Endothelial cell of umbilical vein (primary cell): ENCODE measurements at regions not wholly inside any gene's neighbourhood (a gene's known extent, or its start where the extent isn't known, plus 50 kb on each side); places are given as distances from the start of the nearest gene placed in this dataset.

Source experiments
- BruUV-seq: library from RNA; stranded (reverse); fragments of 400-500 nt; replicated peaks from 2 replicates; lab custom pipeline; 2021; lab: Mats Ljungman, UMichigan
- CTCF ChIA-PET: fragments of 300-600, 350-600 bp; sonication (Branson Sonifier 250); formaldehyde crosslinking; loops from one replicate; lab custom pipeline; 2021; ENCODE audit warnings: antibody characterized with exemption, inconsistent platforms; lab: Charles Lee
- POLR2A ChIA-PET: fragments of 300-600, 350-600 bp; sonication (Branson Sonifier 250); formaldehyde crosslinking; loops from one replicate; lab custom pipeline; 2021; ENCODE audit warnings: antibody characterized with exemption, inconsistent platforms; lab: Charles Lee
- DNase-seq: peaks from one replicate; pipeline ENCODE4 v3.0.0-alpha.2; 2011; ENCODE audit warnings: low read depth, low spot score
- FAIRE-seq: peaks from 2 replicates; lab custom pipeline; 2011; peaks lifted over from hg19 to GRCh38; lab: Jason Lieb, UNC
- H2AFZ ChIP-seq: 2 replicates; pipeline ENCODE4 v1.6.0; 2012; ENCODE audit warnings: low read depth, low read length, control low read depth, inconsistent platforms
- H3K27ac ChIP-seq: 2 replicates; pipeline ENCODE4 v1.5.1; 2011; ENCODE audit warnings: low read depth, mild to moderate bottlenecking, control low read depth, low read length, moderate library complexity; ENCODE audit not compliant: insufficient read depth
- H3K27me3 ChIP-seq, 2 experiments: 2 replicates each; pipeline versions ENCODE4 v1.6.0 to v1.6.1; 2011; ENCODE audit warnings: low read length in 2 of 2, mixed read lengths in 1 of 2; ENCODE audit not compliant: control insufficient read depth in 2 of 2, insufficient read depth in 2 of 2
- H3K36me3 ChIP-seq, 2 experiments: 2 replicates in 1 of 2; 3 replicates in 1 of 2; pipeline ENCODE4 v1.5.1; 2011; ENCODE audit warnings: low read length in 2 of 2, mild to moderate bottlenecking in 1 of 2, moderate library complexity in 1 of 2; ENCODE audit not compliant: control insufficient read depth in 2 of 2, insufficient read depth in 2 of 2; ENCODE audit errors: extremely low read depth in 1 of 2
- H3K4me1 ChIP-seq: 3 replicates; pipeline ENCODE4 v1.5.1; 2011; ENCODE audit warnings: mild to moderate bottlenecking, low read length; ENCODE audit not compliant: control insufficient read depth, insufficient read depth; ENCODE audit errors: extremely low read depth
- H3K4me2 ChIP-seq: 2 replicates; pipeline ENCODE4 v1.6.1; 2011; ENCODE audit warnings: low read length, control low read depth, mixed read lengths; ENCODE audit not compliant: insufficient read depth
- H3K4me3 ChIP-seq, 3 experiments: fragments of 200-600 bp in 1 of 3; sonication (generic), shearing (Covaris generic) in 1 of 3; replicated peaks in 1 of 3; 2 replicates each; pipeline ENCODE4 v1.5.1; 2011 to 2016; ENCODE audit warnings: control low read depth in 3 of 3, low read length in 3 of 3, mild to moderate bottlenecking in 2 of 3, inconsistent platforms in 1 of 3, low read depth in 1 of 3, moderate library complexity in 1 of 3; ENCODE audit not compliant: insufficient read depth in 1 of 3
- H3K79me2 ChIP-seq: 2 replicates; pipeline ENCODE4 v1.6.0; 2012; ENCODE audit warnings: low read length, inconsistent platforms; ENCODE audit not compliant: control insufficient read depth, insufficient read depth
- H3K9ac ChIP-seq: replicated peaks from 2 replicates; pipeline ENCODE3; 2011; ENCODE audit warnings: low read length, control low read depth; ENCODE audit not compliant: insufficient read depth; ENCODE audit errors: extremely low read depth
- H3K9me1 ChIP-seq: replicated peaks from 3 replicates; pipeline ENCODE4 v1.6.0; 2011; ENCODE audit warnings: mild to moderate bottlenecking, low read length; ENCODE audit not compliant: control insufficient read depth, insufficient read depth; ENCODE audit errors: extremely low read depth
- H3K9me3 ChIP-seq: replicated peaks from 2 replicates; pipeline ENCODE4 v1.5.1; 2012; ENCODE audit warnings: low read length, inconsistent platforms; ENCODE audit not compliant: control insufficient read depth, insufficient read depth
- H4K20me1 ChIP-seq: replicated peaks from 2 replicates; pipeline ENCODE3; 2011; ENCODE audit warnings: mild to moderate bottlenecking, low read length; ENCODE audit not compliant: control insufficient read depth, insufficient read depth; ENCODE audit errors: extremely low read depth
- CTCF ChIP-seq, 2 donors: IDR thresholded peaks; 1 replicate in 1 of 2; 2 replicates in 1 of 2; pipeline ENCODE4 v1.5.1; 2011; ENCODE audit warnings: low read length in 2 of 2, mild to moderate bottlenecking in 2 of 2, moderate library complexity in 2 of 2, control low read depth in 1 of 2, inconsistent platforms in 1 of 2, low read depth in 1 of 2; ENCODE audit not compliant: insufficient read depth in 1 of 2; ENCODE audit errors: extremely low read depth in 1 of 2
- EZH2 ChIP-seq: IDR thresholded peaks from 2 replicates; pipeline ENCODE4 v1.6.1; 2012; ENCODE audit warnings: borderline replicate concordance, low read depth, mild to moderate bottlenecking, moderate library complexity, low read length, inconsistent platforms; ENCODE audit not compliant: severe bottlenecking
- FOS ChIP-seq: IDR thresholded peaks from 2 replicates; pipeline ENCODE4 v1.6.1; 2011; ENCODE audit warnings: mild to moderate bottlenecking, low read length, moderate library complexity, borderline replicate concordance; ENCODE audit not compliant: insufficient read depth
- GATA2 ChIP-seq: IDR thresholded peaks from 2 replicates; pipeline ENCODE4 v1.7.0; 2011; ENCODE audit warnings: low read depth, mild to moderate bottlenecking, moderate library complexity, mixed read lengths, low read length; ENCODE audit not compliant: insufficient read length, insufficient read depth
- JUN ChIP-seq: IDR thresholded peaks from 2 replicates; pipeline ENCODE4 v1.6.1; 2011; ENCODE audit warnings: borderline replicate concordance, low read depth; ENCODE audit not compliant: insufficient read length, insufficient read depth
- MAX ChIP-seq: IDR thresholded peaks from 2 replicates; pipeline ENCODE4 v1.6.1; 2011; ENCODE audit not compliant: insufficient read depth, insufficient read length
- MYC ChIP-seq: IDR thresholded peaks from one replicate; pipeline ENCODE4 v1.6.1; 2011; ENCODE audit warnings: mild to moderate bottlenecking, low read depth, low read length
- POLR2A ChIP-seq: IDR thresholded peaks from 2 replicates; pipeline ENCODE4 v1.6.1; 2012; ENCODE audit warnings: low read depth, mild to moderate bottlenecking, control low read depth, low read length
- POLR2AphosphoS5 ChIP-seq: IDR thresholded peaks from 2 replicates; pipeline ENCODE4 v1.6.1; 2012; ENCODE audit warnings: low read depth, mild to moderate bottlenecking, control low read depth, low read length, moderate library complexity; ENCODE audit not compliant: insufficient read depth
- dilution Hi-C: fragments of 300-500 bp; cut with MboI; formaldehyde crosslinking; loops from one replicate; pipeline ENCODE4 v1.15.0; 2019; ENCODE audit warnings: low sequenced_read_pairs; ENCODE audit not compliant: extremely low pct_ligation_motif_present
- intact Hi-C: fragments of 100-400 bp; cut with micrococcal nuclease; formaldehyde crosslinking; loops from one replicate; pipeline ENCODE4 v1.10.0; 2022

DNA sequence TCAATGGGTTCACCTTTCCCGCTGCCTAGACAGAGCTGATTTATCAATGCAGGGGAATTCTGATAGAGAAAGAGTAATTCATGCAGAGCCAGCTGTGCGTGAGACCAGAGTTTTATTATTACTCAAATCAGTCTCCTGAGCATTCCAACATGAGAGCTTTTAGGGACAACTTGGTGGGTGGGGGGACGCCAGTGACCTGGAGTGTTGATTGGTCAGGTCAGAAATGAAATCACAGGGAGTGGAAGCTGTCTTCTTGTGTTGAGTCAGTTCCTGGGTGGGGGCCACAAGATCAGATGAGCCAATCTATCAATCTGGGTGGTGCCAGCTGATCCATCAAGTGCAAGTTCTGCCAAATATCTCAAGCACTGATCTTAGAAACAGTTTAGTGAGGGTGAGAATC, 99.0 kb upstream of the CAV2 start:
- dilution Hi-C loops = no loop called here
- H3K79me2 ChIP-seq = no peaks in the 10 kb centered on the region
- DNase-seq (no peak), FAIRE-seq (no peak)
- ChIA-PET CTCF (interaction anchor here (1.5 kb wide), 1 partner anchor 38 kb away, joined by 3 read pairs; no protein-coding TSS in a partner anchor), POLR2A (no interaction called here)
- no peak overlapping the region for H3K4me2 ChIP-seq
- no peak overlapping the region for H3K4me3 ChIP-seq
- H4K20me1 ChIP-seq = no peaks in the 10 kb centered on the region
- H2AFZ ChIP-seq = no peak overlapping the region
- peaks cover 12% of the 10 kb centered on the region for H3K4me1 ChIP-seq
- no peaks in the 10 kb centered on the region for H3K9me3 ChIP-seq
- BruUV-seq = no TSS peak
- TF ChIP-seq FOS (no peak), JUN (no peak), POLR2A (no peak), MYC (no peak), POLR2AphosphoS5 (no peak), GATA2 (no peak), EZH2 (no peak), MAX (no peak), CTCF (IDR thresholded peaks at IDR 0.05; ENCODE audit: extremely low read depth in 1 of 2, insufficient read depth in 1 of 2, low read depth in 1 of 2, low read length in 2 of 2) (no peak)
- no peaks in the 10 kb centered on the region for H3K36me3 ChIP-seq
- no peaks in the 10 kb centered on the region for H3K27me3 ChIP-seq
- intact Hi-C loops = no loop called here
- H3K9ac ChIP-seq = no peak overlapping the region
- H3K9me1 ChIP-seq = no peaks in the 10 kb centered on the region
- no peak overlapping the region for H3K27ac ChIP-seq
